Erythroblast (primary cell): ENCODE measurements at regions not wholly inside any gene's neighbourhood (a gene's known extent, or its start where the extent isn't known, plus 50 kb on each side); places are given as distances from the start of the nearest gene placed in this dataset.
"Not testable (repeated sequence)": the region's sequence is repeated elsewhere in the genome, so short reads cannot be mapped to it uniquely, and the experiment has no call there.

Source experiments
- GATA1 ChIP-seq: IDR thresholded peaks from 2 replicates; pipeline ENCODE4 v1.6.1; 2011; ENCODE audit warnings: low read depth, mild to moderate bottlenecking, control low read depth, low read length, moderate library complexity
- POLR2A ChIP-seq: IDR thresholded peaks from 2 replicates; pipeline ENCODE4 v1.6.1; 2011; ENCODE audit warnings: mild to moderate bottlenecking, low read length

- not testable (repeated sequence) for TF ChIP-seq POLR2A, GATA1
Observed at GRCh38 chr2:23056846-23057245, 328.1 kb upstream of the KLHL29 start.
